ENCODE measurements at regions not wholly inside any gene's neighbourhood (a gene's known extent, or its start where the extent isn't known, plus 50 kb on each side); places are given as distances from the start of the nearest gene placed in this dataset.

GRCh38 chr13:103799028-103799427 is 732.8 kb upstream of the SLC10A2 start:
- TF ChIP-seq CTCF (IDR thresholded peaks at IDR 0.05): no peak
- TF ChIP-seq POLR2A (IDR thresholded peaks at IDR 0.05): no peak

Data from right lobe of liver (tissue), 4 donors.